IMR-90 (cell line): ENCODE measurements at regions not wholly inside any gene's neighbourhood (a gene's known extent, or its start where the extent isn't known, plus 50 kb on each side); places are given as distances from the start of the nearest gene placed in this dataset.

Experiments
- BHLHE40 ChIP-seq: fragments of 150-350 bp; IDR thresholded peaks from 2 replicates; pipeline ENCODE4 v1.6.1; 2016; ENCODE audit warnings: mild to moderate bottlenecking, low read depth, low read length
- FOS ChIP-seq: fragments of 150-350 bp; IDR thresholded peaks from 2 replicates; pipeline ENCODE4 v1.6.1; 2016; ENCODE audit warnings: low read depth, low read length
- POLR2A ChIP-seq: IDR thresholded peaks from 2 replicates; pipeline ENCODE4 v1.6.1; 2012; ENCODE audit warnings: mild to moderate bottlenecking, low read depth, low read length
- SMC3 ChIP-seq: fragments of 150-350 bp; IDR thresholded peaks from 2 replicates; pipeline ENCODE4 v1.6.1; 2016; ENCODE audit warnings: low read depth, mild to moderate bottlenecking, antibody characterized with exemption, low read length, moderate library complexity
- TF ChIP-seq, protein P1 (sequence below): conservative IDR thresholded peaks from 2 replicates; pipeline ENCODE4 v1.5.1; 2012; ENCODE audit warnings: mild to moderate bottlenecking, low read depth, low read length, improper control_type of control experiment

DNA sequence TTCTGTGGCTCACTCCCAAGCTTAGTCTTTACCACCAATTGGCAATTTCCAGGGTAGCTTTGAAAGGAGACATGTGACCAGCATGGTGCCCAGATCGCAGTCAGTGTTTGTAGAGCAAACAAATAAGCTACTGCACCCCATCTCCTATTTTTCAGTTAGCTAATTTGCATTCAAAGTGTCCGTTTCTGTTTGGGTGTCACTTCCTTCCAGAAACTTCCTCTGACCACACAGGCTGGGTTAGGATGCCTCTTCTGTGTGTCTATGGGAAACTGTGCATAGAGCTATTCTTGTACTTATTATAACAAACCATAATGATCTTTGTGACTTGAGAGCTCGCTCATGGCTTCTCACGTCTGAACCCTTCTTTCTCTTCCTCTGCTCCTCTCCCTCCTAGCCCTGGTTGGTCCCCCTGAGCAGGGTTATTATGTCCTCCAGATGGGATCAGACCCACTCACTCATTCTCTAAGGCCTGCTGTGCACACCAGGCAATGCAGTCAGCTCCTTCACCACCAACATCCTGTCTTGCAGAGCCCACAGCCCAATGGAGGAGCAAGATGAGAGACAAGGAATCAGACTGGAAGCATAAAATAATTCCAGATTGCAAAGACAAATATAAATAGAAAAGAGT, 101.2 kb upstream of the ALK start:
- TF ChIP-seq, protein P1, sequence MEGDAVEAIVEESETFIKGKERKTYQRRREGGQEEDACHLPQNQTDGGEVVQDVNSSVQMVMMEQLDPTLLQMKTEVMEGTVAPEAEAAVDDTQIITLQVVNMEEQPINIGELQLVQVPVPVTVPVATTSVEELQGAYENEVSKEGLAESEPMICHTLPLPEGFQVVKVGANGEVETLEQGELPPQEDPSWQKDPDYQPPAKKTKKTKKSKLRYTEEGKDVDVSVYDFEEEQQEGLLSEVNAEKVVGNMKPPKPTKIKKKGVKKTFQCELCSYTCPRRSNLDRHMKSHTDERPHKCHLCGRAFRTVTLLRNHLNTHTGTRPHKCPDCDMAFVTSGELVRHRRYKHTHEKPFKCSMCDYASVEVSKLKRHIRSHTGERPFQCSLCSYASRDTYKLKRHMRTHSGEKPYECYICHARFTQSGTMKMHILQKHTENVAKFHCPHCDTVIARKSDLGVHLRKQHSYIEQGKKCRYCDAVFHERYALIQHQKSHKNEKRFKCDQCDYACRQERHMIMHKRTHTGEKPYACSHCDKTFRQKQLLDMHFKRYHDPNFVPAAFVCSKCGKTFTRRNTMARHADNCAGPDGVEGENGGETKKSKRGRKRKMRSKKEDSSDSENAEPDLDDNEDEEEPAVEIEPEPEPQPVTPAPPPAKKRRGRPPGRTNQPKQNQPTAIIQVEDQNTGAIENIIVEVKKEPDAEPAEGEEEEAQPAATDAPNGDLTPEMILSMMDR: no peak
- TF ChIP-seq SMC3: no peak
- TF ChIP-seq BHLHE40: no peak
- no peak for TF ChIP-seq POLR2A
- no peak for TF ChIP-seq FOS
